Transverse colon (tissue), 4 donors: ENCODE measurements at regions not wholly inside any gene's neighbourhood (a gene's known extent, or its start where the extent isn't known, plus 50 kb on each side); places are given as distances from the start of the nearest gene placed in this dataset.

Source experiments
- POLR2A ChIP-seq: fragments of 450-650 bp; IDR thresholded peaks from one replicate; pipeline ENCODE4 v1.6.1; 2016; ENCODE audit warnings: antibody characterized with exemption, mild to moderate bottlenecking, moderate library complexity
- POLR2AphosphoS5 ChIP-seq, 3 donors: sonication (generic); formaldehyde crosslinking; IDR thresholded peaks; one replicate each; pipeline ENCODE4 v1.6.1; 2016; ENCODE audit warnings: antibody characterized with exemption in 3 of 3
- TF ChIP-seq, protein P1 (sequence below), 5 experiments: fragments of 200-600 bp in 3 of 5; fragments of 450-650 bp in 2 of 5; sonication (generic) in 3 of 5; IDR thresholded peaks; 1 replicate in 2 of 5; 2 replicates in 3 of 5; pipeline ENCODE4 v1.5.1; 2016 to 2017; ENCODE audit warnings: antibody characterized with exemption in 5 of 5, inconsistent platforms in 3 of 5, mild to moderate bottlenecking in 2 of 5, moderate library complexity in 1 of 5

DNA sequence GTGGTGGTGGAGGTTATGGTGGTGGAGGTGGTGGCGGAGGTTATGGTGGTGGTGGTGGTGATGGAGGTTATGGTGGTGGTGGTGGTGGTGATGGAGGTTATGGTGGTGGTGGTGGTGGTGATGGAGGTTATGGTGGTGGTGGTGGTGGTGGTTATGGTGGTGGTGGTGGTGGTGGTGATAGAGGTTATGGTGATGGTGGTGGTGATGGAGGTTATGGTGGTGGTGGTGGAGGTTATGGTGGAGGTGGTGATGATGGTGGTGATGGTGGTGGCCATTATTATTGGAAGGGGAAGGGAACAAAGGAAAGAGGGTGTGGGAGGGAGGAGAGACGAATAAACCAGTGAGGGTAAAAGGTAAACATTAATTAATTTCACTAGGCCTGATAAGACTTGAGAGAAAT is 53.5 kb upstream of the TCF20 start:
- TF ChIP-seq POLR2A: no peak
- TF ChIP-seq, protein P1, sequence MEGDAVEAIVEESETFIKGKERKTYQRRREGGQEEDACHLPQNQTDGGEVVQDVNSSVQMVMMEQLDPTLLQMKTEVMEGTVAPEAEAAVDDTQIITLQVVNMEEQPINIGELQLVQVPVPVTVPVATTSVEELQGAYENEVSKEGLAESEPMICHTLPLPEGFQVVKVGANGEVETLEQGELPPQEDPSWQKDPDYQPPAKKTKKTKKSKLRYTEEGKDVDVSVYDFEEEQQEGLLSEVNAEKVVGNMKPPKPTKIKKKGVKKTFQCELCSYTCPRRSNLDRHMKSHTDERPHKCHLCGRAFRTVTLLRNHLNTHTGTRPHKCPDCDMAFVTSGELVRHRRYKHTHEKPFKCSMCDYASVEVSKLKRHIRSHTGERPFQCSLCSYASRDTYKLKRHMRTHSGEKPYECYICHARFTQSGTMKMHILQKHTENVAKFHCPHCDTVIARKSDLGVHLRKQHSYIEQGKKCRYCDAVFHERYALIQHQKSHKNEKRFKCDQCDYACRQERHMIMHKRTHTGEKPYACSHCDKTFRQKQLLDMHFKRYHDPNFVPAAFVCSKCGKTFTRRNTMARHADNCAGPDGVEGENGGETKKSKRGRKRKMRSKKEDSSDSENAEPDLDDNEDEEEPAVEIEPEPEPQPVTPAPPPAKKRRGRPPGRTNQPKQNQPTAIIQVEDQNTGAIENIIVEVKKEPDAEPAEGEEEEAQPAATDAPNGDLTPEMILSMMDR (IDR thresholded peaks at IDR 0.05): no peak
- no peak for TF ChIP-seq POLR2AphosphoS5 (IDR thresholded peaks at IDR 0.05)
